ENCODE measurements at regions not wholly inside any gene's neighbourhood (a gene's known extent, or its start where the extent isn't known, plus 50 kb on each side); places are given as distances from the start of the nearest gene placed in this dataset.

- no peak for DNase-seq
Observed at GRCh38 chr1:53378061-53378460, 50.2 kb upstream of the LRP8 start.

- DNase-seq: no peak
Observed at GRCh38 chr1:53378932-53379661, 51.2 kb upstream of the LRP8 start.

- DNase-seq: no peak
Observed at GRCh38 chr1:53379662-53380002, 51.8 kb upstream of the LRP8 start.

- no peak for DNase-seq
Observed at GRCh38 chr1:53380296-53380695, 52.4 kb upstream of the LRP8 start.

- no peak for DNase-seq
Observed at GRCh38 chr1:53381790-53382401, 54.0 kb upstream of the LRP8 start.

GRCh38 chr1:53383136-53383870 is 55.4 kb upstream of the LRP8 start:
- no peak for DNase-seq

- DNase-seq: no peak
Observed at GRCh38 chr1:53384796-53385195, 56.9 kb upstream of the LRP8 start.

- DNase-seq: peak in 1 of 5 experiments; percentile 17
Observed at GRCh38 chr1:53385276-53386225, 57.7 kb upstream of the LRP8 start.

GRCh38 chr1:53388963-53389362 is 61.1 kb upstream of the LRP8 start:
- no peak for DNase-seq

- DNase-seq: no peak
Observed at GRCh38 chr1:53390261-53390660, 62.4 kb upstream of the LRP8 start.

GRCh38 chr1:53390736-53391135 is 62.9 kb upstream of the LRP8 start:
- no peak for DNase-seq

- DNase-seq: no peak
Observed at GRCh38 chr1:53391296-53391695, 63.4 kb upstream of the LRP8 start.

GRCh38 chr1:53391982-53392381 is 64.1 kb upstream of the LRP8 start:
- DNase-seq: no peak

- no peak for DNase-seq
Observed at GRCh38 chr1:53392460-53392859, 64.6 kb upstream of the LRP8 start.

- peak; percentile 31 to 59 (median 51) for DNase-seq
Observed at GRCh38 chr1:53393325-53393792, 65.5 kb upstream of the LRP8 start.

GRCh38 chr1:53394306-53394705 is 64.9 kb upstream of the DMRTB1 start:
- no peak for DNase-seq

- no peak for DNase-seq
Observed at GRCh38 chr1:53395671-53396215, 63.5 kb upstream of the DMRTB1 start.

GRCh38 chr1:53396573-53397268 is 62.5 kb upstream of the DMRTB1 start:
- no peak for DNase-seq

GRCh38 chr1:53398091-53398490 is 61.1 kb upstream of the DMRTB1 start:
- no peak for DNase-seq

GRCh38 chr1:53398576-53399365 is 60.4 kb upstream of the DMRTB1 start:
- DNase-seq: no peak
